GM18868 (cell line): ENCODE measurements at regions not wholly inside any gene's neighbourhood (a gene's known extent, or its start where the extent isn't known, plus 50 kb on each side); places are given as distances from the start of the nearest gene placed in this dataset.

ENCODE experiments used
- ATAC-seq: cut with Tn5 transposase; IDR thresholded peaks from one replicate; pipeline ENCODE4 v1.9.1; 2021; ENCODE audit warnings: mild to moderate bottlenecking, moderate library complexity; ENCODE audit not compliant: unreplicated experiment

- no peak for ATAC-seq
These were observed 71.7 kb upstream of the SMLR1 start for GRCh38 chr6:130755368-130756034.

GRCh38 chr6:130756824-130757223, 70.4 kb upstream of the SMLR1 start:
- ATAC-seq: no peak

GRCh38 chr6:130758813-130759212, 68.4 kb upstream of the SMLR1 start:
- ATAC-seq: no peak

GRCh38 chr6:130760006-130760405, 67.2 kb upstream of the SMLR1 start:
- no peak for ATAC-seq

- no peak for ATAC-seq
These were observed 65.9 kb upstream of the SMLR1 start for GRCh38 chr6:130761286-130761685.

- ATAC-seq: no peak
These were observed 62.0 kb upstream of the SMLR1 start for GRCh38 chr6:130765181-130765727.

- no peak for ATAC-seq
These were observed 60.7 kb upstream of the SMLR1 start for GRCh38 chr6:130766239-130767144.

GRCh38 chr6:130769861-130770260, 57.3 kb upstream of the SMLR1 start:
- ATAC-seq: no peak

GRCh38 chr6:130771741-130772140, 55.5 kb upstream of the SMLR1 start:
- ATAC-seq: no peak

- ATAC-seq: no peak
These were observed 53.3 kb upstream of the SMLR1 start for GRCh38 chr6:130773860-130774259.

- no peak for ATAC-seq
These were observed 51.7 kb upstream of the SMLR1 start for GRCh38 chr6:130775411-130776012.

GRCh38 chr6:130776287-130776925, 50.8 kb upstream of the SMLR1 start:
- peak; percentile 91 for ATAC-seq
